K562 (cell line): ENCODE measurements at regions not wholly inside any gene's neighbourhood (a gene's known extent, or its start where the extent isn't known, plus 50 kb on each side); places are given as distances from the start of the nearest gene placed in this dataset.

Experiments used
- ATF4 ChIP-seq: fragments of 450-650 bp; formaldehyde crosslinking; IDR thresholded peaks from 2 replicates; pipeline ENCODE4 v1.4.0; 2022; ENCODE audit warnings: mild to moderate bottlenecking, moderate library complexity
- BCOR ChIP-seq: fragments of 450-650 bp; IDR thresholded peaks from 2 replicates; pipeline ENCODE4 v1.6.1; 2016
- COPS2 ChIP-seq: fragments of 450-650 bp; conservative IDR thresholded peaks from 2 replicates; pipeline ENCODE4 v1.6.1; 2016; ENCODE audit warnings: mild to moderate bottlenecking, moderate library complexity
- CREBBP ChIP-seq: IDR thresholded peaks from one replicate; pipeline ENCODE4 v1.6.1; 2012; ENCODE audit warnings: low read depth, mild to moderate bottlenecking, control low read depth, inconsistent platforms, low read length
- CTBP1 ChIP-seq: fragments of 450-650 bp; IDR thresholded peaks from 2 replicates; pipeline ENCODE4 v1.6.1; 2016; ENCODE audit warnings: borderline replicate concordance
- GABPA ChIP-seq: fragments of 200-800 bp; sonication (Bioruptor generic); conservative IDR thresholded peaks from 2 replicates; pipeline ENCODE4 v1.6.1; 2016; ENCODE audit warnings: low read depth, missing genetic modification characterization, missing compliant biosample characterization
- MAFF ChIP-seq: IDR thresholded peaks from 2 replicates; pipeline ENCODE4 v1.6.1; 2012; ENCODE audit warnings: low read length, improper control_type of control experiment
- PKNOX1 ChIP-seq: fragments of 450-650 bp; IDR thresholded peaks from 2 replicates; pipeline ENCODE4 v1.6.1; 2016
- RCOR1 ChIP-seq, 2 experiments: IDR thresholded peaks; 2 replicates each; pipeline ENCODE4 v1.6.1; 2012; ENCODE audit warnings: low read depth in 2 of 2, low read length in 2 of 2, borderline replicate concordance in 1 of 2, improper control_type of control experiment in 1 of 2
- ZEB2 ChIP-seq: fragments of 450-650 bp; IDR thresholded peaks from 2 replicates; pipeline ENCODE4 v1.6.1; 2016
- ZNF263 ChIP-seq: sonication (generic); formaldehyde crosslinking; IDR thresholded peaks from 2 replicates; pipeline ENCODE4 v1.8.0; 2022; ENCODE audit warnings: mild to moderate bottlenecking, missing genetic modification reagents, borderline replicate concordance
- ZSCAN32 ChIP-seq: fragments of 450-650 bp; formaldehyde crosslinking; IDR thresholded peaks from 2 replicates; pipeline ENCODE4 v1.4.0; 2020; ENCODE audit warnings: mild to moderate bottlenecking, moderate library complexity
- TF ChIP-seq, protein P1 (sequence below), 2 experiments: fragments of 450-650 bp in 1 of 2; sonication (generic) in 1 of 2; formaldehyde crosslinking in 1 of 2; IDR thresholded peaks in 1 of 2; conservative IDR thresholded peaks in 1 of 2; 2 replicates each; pipeline versions ENCODE4 v1.6.1 to v1.8.1; 2016 to 2023; ENCODE audit warnings: mild to moderate bottlenecking in 2 of 2, moderate library complexity in 2 of 2, inconsistent platforms in 1 of 2, missing genetic modification reagents in 1 of 2
- TF ChIP-seq, protein P2 (sequence below): fragments of 250-450 bp; sonication (Bioruptor Pico); IDR thresholded peaks from 2 replicates; pipeline ENCODE4 v1.4.0; 2020; ENCODE audit warnings: mild to moderate bottlenecking, moderate library complexity, borderline replicate concordance
- TF ChIP-seq, protein P3 (sequence below): fragments of 150-350 bp; IDR thresholded peaks from 2 replicates; pipeline ENCODE4 v1.6.1; 2014; ENCODE audit warnings: low read depth, mild to moderate bottlenecking, low read length, borderline replicate concordance
- TF ChIP-seq, protein P4 (sequence below): sonication (generic); formaldehyde crosslinking; IDR thresholded peaks from 2 replicates; pipeline ENCODE4 v1.8.0; 2022; ENCODE audit warnings: missing genetic modification reagents, mild to moderate bottlenecking, borderline replicate concordance

GRCh38 chr10:10777279-10777678 lies 240.4 kb upstream of the CELF2 start (continued):
- TF ChIP-seq BCOR (no peak), ZEB2 (0 out of 2 replicates have a peak, but pooled peaks have one; percentile 42), CTBP1 (peak; percentile 96), ZSCAN32 (CRISPR knock-in tag) (peak; percentile 86), MAFF (no peak), GABPA (tag) (no peak), ATF4 (CRISPR knock-in tag) (peak; percentile 91), ZNF263 (CRISPR knock-in tag) (no peak), COPS2 (no peak), RCOR1 (IDR thresholded peaks at IDR 0.05; ENCODE audit: borderline replicate concordance in 1 of 2, low read depth in 2 of 2, low read length in 2 of 2) (peak in 1 of 2 experiments; percentile 63; a peak in 2 of 4 replicates), PKNOX1 (no peak), CREBBP (no peak)
- TF ChIP-seq, protein P1, sequence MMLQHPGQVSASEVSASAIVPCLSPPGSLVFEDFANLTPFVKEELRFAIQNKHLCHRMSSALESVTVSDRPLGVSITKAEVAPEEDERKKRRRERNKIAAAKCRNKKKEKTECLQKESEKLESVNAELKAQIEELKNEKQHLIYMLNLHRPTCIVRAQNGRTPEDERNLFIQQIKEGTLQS (IDR thresholded peaks at IDR 0.05) = peak; percentile 79
- TF ChIP-seq, protein P1 (CRISPR knock-in tag; conservative IDR thresholded peaks at IDR 0.05) = no peak
- TF ChIP-seq, protein P2, sequence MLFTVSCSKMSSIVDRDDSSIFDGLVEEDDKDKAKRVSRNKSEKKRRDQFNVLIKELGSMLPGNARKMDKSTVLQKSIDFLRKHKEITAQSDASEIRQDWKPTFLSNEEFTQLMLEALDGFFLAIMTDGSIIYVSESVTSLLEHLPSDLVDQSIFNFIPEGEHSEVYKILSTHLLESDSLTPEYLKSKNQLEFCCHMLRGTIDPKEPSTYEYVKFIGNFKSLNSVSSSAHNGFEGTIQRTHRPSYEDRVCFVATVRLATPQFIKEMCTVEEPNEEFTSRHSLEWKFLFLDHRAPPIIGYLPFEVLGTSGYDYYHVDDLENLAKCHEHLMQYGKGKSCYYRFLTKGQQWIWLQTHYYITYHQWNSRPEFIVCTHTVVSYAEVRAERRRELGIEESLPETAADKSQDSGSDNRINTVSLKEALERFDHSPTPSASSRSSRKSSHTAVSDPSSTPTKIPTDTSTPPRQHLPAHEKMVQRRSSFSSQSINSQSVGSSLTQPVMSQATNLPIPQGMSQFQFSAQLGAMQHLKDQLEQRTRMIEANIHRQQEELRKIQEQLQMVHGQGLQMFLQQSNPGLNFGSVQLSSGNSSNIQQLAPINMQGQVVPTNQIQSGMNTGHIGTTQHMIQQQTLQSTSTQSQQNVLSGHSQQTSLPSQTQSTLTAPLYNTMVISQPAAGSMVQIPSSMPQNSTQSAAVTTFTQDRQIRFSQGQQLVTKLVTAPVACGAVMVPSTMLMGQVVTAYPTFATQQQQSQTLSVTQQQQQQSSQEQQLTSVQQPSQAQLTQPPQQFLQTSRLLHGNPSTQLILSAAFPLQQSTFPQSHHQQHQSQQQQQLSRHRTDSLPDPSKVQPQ (CRISPR knock-in tag) = no peak
- TF ChIP-seq, protein P3, sequence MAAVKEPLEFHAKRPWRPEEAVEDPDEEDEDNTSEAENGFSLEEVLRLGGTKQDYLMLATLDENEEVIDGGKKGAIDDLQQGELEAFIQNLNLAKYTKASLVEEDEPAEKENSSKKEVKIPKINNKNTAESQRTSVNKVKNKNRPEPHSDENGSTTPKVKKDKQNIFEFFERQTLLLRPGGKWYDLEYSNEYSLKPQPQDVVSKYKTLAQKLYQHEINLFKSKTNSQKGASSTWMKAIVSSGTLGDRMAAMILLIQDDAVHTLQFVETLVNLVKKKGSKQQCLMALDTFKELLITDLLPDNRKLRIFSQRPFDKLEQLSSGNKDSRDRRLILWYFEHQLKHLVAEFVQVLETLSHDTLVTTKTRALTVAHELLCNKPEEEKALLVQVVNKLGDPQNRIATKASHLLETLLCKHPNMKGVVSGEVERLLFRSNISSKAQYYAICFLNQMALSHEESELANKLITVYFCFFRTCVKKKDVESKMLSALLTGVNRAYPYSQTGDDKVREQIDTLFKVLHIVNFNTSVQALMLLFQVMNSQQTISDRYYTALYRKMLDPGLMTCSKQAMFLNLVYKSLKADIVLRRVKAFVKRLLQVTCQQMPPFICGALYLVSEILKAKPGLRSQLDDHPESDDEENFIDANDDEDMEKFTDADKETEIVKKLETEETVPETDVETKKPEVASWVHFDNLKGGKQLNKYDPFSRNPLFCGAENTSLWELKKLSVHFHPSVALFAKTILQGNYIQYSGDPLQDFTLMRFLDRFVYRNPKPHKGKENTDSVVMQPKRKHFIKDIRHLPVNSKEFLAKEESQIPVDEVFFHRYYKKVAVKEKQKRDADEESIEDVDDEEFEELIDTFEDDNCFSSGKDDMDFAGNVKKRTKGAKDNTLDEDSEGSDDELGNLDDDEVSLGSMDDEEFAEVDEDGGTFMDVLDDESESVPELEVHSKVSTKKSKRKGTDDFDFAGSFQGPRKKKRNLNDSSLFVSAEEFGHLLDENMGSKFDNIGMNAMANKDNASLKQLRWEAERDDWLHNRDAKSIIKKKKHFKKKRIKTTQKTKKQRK = no peak
- TF ChIP-seq, protein P4, sequence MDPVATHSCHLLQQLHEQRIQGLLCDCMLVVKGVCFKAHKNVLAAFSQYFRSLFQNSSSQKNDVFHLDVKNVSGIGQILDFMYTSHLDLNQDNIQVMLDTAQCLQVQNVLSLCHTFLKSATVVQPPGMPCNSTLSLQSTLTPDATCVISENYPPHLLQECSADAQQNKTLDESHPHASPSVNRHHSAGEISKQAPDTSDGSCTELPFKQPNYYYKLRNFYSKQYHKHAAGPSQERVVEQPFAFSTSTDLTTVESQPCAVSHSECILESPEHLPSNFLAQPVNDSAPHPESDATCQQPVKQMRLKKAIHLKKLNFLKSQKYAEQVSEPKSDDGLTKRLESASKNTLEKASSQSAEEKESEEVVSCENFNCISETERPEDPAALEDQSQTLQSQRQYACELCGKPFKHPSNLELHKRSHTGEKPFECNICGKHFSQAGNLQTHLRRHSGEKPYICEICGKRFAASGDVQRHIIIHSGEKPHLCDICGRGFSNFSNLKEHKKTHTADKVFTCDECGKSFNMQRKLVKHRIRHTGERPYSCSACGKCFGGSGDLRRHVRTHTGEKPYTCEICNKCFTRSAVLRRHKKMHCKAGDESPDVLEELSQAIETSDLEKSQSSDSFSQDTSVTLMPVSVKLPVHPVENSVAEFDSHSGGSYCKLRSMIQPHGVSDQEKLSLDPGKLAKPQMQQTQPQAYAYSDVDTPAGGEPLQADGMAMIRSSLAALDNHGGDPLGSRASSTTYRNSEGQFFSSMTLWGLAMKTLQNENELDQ = no peak
